NT2/D1 (cell line): ENCODE measurements at regions not wholly inside any gene's neighbourhood (a gene's known extent, or its start where the extent isn't known, plus 50 kb on each side); places are given as distances from the start of the nearest gene placed in this dataset.

Experiments
- YY1 ChIP-seq: IDR thresholded peaks from 2 replicates; pipeline ENCODE4 v1.6.1; 2011; ENCODE audit not compliant: insufficient read length, insufficient read depth
- ZNF274 ChIP-seq: IDR thresholded peaks from 2 replicates; pipeline ENCODE4 v1.6.1; 2011; ENCODE audit warnings: mild to moderate bottlenecking, low read depth, low read length

- TF ChIP-seq ZNF274 (no peak), YY1 (no peak)
Observed at GRCh38 chr3:27561576-27561975, 77.4 kb upstream of the SLC4A7 start.
